ENCODE measurements at regions not wholly inside any gene's neighbourhood (a gene's known extent, or its start where the extent isn't known, plus 50 kb on each side); places are given as distances from the start of the nearest gene placed in this dataset.

DNA sequence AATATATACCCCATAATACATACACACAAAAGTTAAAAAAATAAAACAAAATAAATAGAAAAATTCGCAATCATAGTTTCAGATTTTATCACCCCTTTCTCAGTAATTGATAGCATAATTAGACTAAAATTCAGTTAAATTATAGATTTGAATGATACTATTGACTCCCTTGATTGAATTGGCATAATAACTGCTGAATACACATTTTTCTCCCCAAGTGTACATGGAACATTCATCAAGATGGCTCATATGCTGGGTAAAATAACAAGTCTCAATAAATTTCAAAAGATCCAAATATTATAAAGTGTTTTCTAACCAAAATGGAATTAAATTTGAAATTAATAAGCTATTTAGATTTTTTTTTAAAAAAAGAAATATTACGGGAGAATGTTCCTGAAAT is 616.1 kb downstream of the MAFB start:
- Histone ChIP-seq H3K27ac (no peak overlapping the region), H3K4me3 (no peak overlapping the region), H3K27me3 (no peaks in the 10 kb centered on the region), H3K9me3 (peaks cover 9% of the 10 kb centered on the region), H3K36me3 (no peaks in the 10 kb centered on the region), H3K4me1 (no peaks in the 10 kb centered on the region)
- TF ChIP-seq EP300 (IDR thresholded peaks at IDR 0.05) = no peak
- TF ChIP-seq CTCF (IDR thresholded peaks at IDR 0.05) = no peak
- TF ChIP-seq POLR2A (IDR thresholded peaks at IDR 0.05) = no peak
- no peak for TF ChIP-seq POLR2AphosphoS5 (IDR thresholded peaks at IDR 0.05)
- DNase-seq (ENCODE audit: low spot score in 2 of 2) = no peak
- WGBS = 89% methylated on average over 2 of the region's 2 CpGs

DNA sequence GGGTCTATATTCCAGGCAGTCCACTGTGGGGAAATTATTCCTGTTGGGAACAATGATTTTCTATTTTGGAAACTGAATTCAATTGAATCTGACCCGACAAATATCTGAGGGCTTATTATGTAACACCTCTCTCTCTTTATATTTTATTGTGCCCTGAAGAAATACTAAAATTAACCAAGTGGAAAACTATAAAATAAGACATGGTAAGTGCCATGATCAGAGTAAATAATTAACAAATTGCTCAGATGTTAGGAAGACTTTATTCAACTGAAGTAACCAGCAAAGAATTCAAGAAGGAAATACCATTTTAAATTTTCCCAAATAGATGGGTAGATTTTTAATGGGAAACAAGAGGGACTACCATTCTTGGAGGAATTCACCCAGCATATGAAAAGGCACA is 632.9 kb downstream of the MAFB start:
- TF ChIP-seq POLR2AphosphoS5 (IDR thresholded peaks at IDR 0.05) (no peak), POLR2A (IDR thresholded peaks at IDR 0.05) (no peak)
- 42% methylated on average over 1 of the region's 1 CpG for WGBS

GRCh38 chr20:40055711-40056110 is 633.3 kb downstream of the MAFB start:
- H3K9me3 ChIP-seq = no peaks in the 10 kb centered on the region
- TF ChIP-seq POLR2A (IDR thresholded peaks at IDR 0.05) (no peak), POLR2AphosphoS5 (IDR thresholded peaks at IDR 0.05) (no peak), EP300 (IDR thresholded peaks at IDR 0.05) (no peak), CTCF (IDR thresholded peaks at IDR 0.05) (no peak)
- no peak overlapping the region for H3K4me3 ChIP-seq
- H3K4me1 ChIP-seq = no peaks in the 10 kb centered on the region
- H3K27me3 ChIP-seq = no peaks in the 10 kb centered on the region
- no peak overlapping the region for H3K27ac ChIP-seq
- H3K36me3 ChIP-seq = no peaks in the 10 kb centered on the region
- DNase-seq (ENCODE audit: low spot score in 2 of 2) = no peak

More for the DNA sequence above, 632.9 kb downstream of the MAFB start:
- Histone ChIP-seq H3K36me3 (no peaks in the 10 kb centered on the region), H3K9me3 (no peaks in the 10 kb centered on the region), H3K4me1 (no peaks in the 10 kb centered on the region), H3K27me3 (no peaks in the 10 kb centered on the region), H3K4me3 (no peak overlapping the region), H3K27ac (no peak overlapping the region)
- no peak for DNase-seq (ENCODE audit: low spot score in 2 of 2)

DNA sequence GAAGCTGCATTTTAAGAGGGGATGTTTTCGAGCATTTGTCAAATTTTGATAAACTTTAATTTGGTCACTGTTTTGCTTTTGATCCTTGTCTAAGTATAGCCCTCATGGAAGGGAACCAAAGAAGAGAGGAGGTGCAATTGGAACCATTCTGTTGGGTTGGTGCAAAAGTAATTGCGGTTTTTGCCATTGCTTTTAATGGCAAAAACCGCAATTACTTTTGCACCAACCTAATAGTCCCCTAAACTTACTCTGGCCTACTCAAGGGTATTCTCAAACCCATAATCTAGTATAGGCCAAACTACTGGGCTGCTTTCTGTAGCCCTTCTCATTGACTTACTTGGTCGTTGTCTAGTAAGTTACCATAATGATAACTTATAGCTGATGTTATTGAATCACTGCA is 634.7 kb downstream of the MAFB start:
- Histone ChIP-seq H3K27me3 (no peaks in the 10 kb centered on the region), H3K4me1 (no peaks in the 10 kb centered on the region), H3K4me3 (no peak overlapping the region), H3K9me3 (no peaks in the 10 kb centered on the region), H3K27ac (no peak overlapping the region), H3K36me3 (no peaks in the 10 kb centered on the region)
- no peak for DNase-seq (ENCODE audit: low spot score in 2 of 2)
- TF ChIP-seq POLR2AphosphoS5 (IDR thresholded peaks at IDR 0.05) (no peak), POLR2A (IDR thresholded peaks at IDR 0.05) (no peak), EP300 (IDR thresholded peaks at IDR 0.05) (no peak), CTCF (IDR thresholded peaks at IDR 0.05) (no peak)
- 61% methylated on average over 4 of the region's 4 CpGs for WGBS

DNA sequence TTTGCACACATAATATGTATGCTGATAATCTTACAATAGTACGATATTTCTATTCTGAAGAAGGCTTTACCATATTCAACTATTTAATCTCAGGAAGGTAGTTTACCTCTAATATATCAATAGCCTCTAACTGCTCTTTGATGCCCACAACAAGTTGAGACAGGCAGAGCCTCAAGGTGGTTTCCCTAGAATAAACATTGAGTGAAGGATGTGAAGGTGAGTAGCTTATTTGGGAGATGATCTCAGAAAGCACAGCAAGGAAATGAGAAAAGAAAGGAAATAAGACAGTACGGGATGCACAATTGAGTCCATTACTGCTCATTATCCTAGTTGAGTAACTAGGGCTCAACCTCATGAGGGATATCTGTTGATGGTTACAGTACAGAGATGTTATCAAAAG is 638.4 kb downstream of the MAFB start:
- H3K27me3 ChIP-seq = no peaks in the 10 kb centered on the region
- DNase-seq (ENCODE audit: low spot score in 2 of 2) = no peak
- no peaks in the 10 kb centered on the region for H3K9me3 ChIP-seq
- H3K4me3 ChIP-seq = no peak overlapping the region
- no peaks in the 10 kb centered on the region for H3K4me1 ChIP-seq
- H3K36me3 ChIP-seq = no peaks in the 10 kb centered on the region
- H3K27ac ChIP-seq = no peak overlapping the region
- 76% methylated on average over 2 of the region's 2 CpGs for WGBS
- TF ChIP-seq CTCF (IDR thresholded peaks at IDR 0.05) (no peak), POLR2AphosphoS5 (IDR thresholded peaks at IDR 0.05) (no peak), POLR2A (IDR thresholded peaks at IDR 0.05) (no peak), EP300 (IDR thresholded peaks at IDR 0.05) (no peak)

DNA sequence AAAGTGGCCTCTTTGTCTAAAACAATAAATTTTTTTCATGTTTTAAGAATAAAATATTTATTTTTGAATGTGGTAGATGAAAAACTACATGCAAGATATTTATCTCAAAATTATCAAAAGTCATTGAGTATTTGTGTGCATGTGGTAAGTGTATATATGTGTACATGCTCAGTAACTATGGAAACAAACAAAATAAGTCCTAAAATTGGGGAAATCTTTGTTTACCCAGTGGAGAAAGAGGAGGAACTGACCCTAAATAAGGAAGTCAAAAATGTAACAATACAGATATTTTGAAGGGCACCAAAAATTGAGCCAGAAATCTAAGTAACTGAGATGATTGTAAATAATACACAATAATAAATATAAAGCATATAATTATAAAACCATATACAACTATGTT is 639.2 kb downstream of the MAFB start:
- Histone ChIP-seq H3K36me3 (no peaks in the 10 kb centered on the region), H3K4me1 (no peaks in the 10 kb centered on the region), H3K27ac (no peak overlapping the region), H3K9me3 (no peaks in the 10 kb centered on the region), H3K27me3 (no peaks in the 10 kb centered on the region), H3K4me3 (no peak overlapping the region)
- TF ChIP-seq EP300 (IDR thresholded peaks at IDR 0.05) (no peak), POLR2A (IDR thresholded peaks at IDR 0.05) (no peak), CTCF (IDR thresholded peaks at IDR 0.05) (no peak), POLR2AphosphoS5 (IDR thresholded peaks at IDR 0.05) (no peak)
- no peak for DNase-seq (ENCODE audit: low spot score in 2 of 2)
